ENCODE measurements at regions not wholly inside any gene's neighbourhood (a gene's known extent, or its start where the extent isn't known, plus 50 kb on each side); places are given as distances from the start of the nearest gene placed in this dataset.

DNA sequence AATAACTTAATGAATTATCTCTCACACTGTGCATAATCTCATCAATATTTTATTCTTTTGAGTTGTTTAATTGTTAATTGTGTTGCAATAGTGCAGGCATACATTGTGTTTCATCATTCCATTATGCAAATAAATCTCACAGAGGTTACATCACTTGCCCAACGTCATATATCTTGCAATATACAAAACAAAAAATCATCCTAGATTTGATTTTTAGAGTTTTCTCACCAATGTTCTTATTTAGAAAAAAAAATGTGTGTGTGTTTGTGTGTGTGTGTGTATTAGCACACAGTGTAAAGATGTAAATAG, 662.5 kb upstream of the GBE1 start:
- Histone ChIP-seq H3F3A (ENCODE audit: low read length, unreplicated experiment) (no peaks in the 10 kb centered on the region), H3K27ac (ENCODE audit: low read length) (no peak overlapping the region), H2AFZ (ENCODE audit: low read length) (no peak overlapping the region), H3K4me2 (ENCODE audit: low read length) (no peak overlapping the region), H3K9me2 (replicated peaks; ENCODE audit: low read length) (no peaks in the 10 kb centered on the region), H3K36me3 (ENCODE audit: low read depth, low read length) (no peaks in the 10 kb centered on the region), H3K4me3 (ENCODE audit: low read length) (no peak overlapping the region), H3K4me1 (ENCODE audit: insufficient read depth, low read length) (no peaks in the 10 kb centered on the region), H3K9me3 (ENCODE audit: low read length) (no peaks in the 10 kb centered on the region), H3K79me2 (ENCODE audit: low read length) (no peaks in the 10 kb centered on the region), H3K27me3 (ENCODE audit: low read length) (no peaks in the 10 kb centered on the region), H3K9ac (ENCODE audit: low read length) (no peak overlapping the region), H4K20me1 (ENCODE audit: low read length) (no peaks in the 10 kb centered on the region)
- intact Hi-C loops (cut with micrococcal nuclease) = no loop called here
- BruUV-seq (replicated peaks) = no TSS peak
- TF ChIP-seq, protein P1, sequence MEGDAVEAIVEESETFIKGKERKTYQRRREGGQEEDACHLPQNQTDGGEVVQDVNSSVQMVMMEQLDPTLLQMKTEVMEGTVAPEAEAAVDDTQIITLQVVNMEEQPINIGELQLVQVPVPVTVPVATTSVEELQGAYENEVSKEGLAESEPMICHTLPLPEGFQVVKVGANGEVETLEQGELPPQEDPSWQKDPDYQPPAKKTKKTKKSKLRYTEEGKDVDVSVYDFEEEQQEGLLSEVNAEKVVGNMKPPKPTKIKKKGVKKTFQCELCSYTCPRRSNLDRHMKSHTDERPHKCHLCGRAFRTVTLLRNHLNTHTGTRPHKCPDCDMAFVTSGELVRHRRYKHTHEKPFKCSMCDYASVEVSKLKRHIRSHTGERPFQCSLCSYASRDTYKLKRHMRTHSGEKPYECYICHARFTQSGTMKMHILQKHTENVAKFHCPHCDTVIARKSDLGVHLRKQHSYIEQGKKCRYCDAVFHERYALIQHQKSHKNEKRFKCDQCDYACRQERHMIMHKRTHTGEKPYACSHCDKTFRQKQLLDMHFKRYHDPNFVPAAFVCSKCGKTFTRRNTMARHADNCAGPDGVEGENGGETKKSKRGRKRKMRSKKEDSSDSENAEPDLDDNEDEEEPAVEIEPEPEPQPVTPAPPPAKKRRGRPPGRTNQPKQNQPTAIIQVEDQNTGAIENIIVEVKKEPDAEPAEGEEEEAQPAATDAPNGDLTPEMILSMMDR (conservative IDR thresholded peaks at IDR 0.05; ENCODE audit: low read depth, low read length) = no peak
- no peak for TF ChIP-seq EZH2 (IDR thresholded peaks at IDR 0.05; ENCODE audit: low read length, unreplicated experiment)
- no peak for TF ChIP-seq EZH2phosphoT487 (IDR thresholded peaks at IDR 0.05; ENCODE audit: borderline replicate concordance, low read length)
- POLR2A ChIA-PET (ENCODE audit: unreplicated experiment) = no interaction called here
- ATAC-seq (no peak), DNase-seq (no peak)
- CTCF ChIA-PET = no interaction called here

DNA sequence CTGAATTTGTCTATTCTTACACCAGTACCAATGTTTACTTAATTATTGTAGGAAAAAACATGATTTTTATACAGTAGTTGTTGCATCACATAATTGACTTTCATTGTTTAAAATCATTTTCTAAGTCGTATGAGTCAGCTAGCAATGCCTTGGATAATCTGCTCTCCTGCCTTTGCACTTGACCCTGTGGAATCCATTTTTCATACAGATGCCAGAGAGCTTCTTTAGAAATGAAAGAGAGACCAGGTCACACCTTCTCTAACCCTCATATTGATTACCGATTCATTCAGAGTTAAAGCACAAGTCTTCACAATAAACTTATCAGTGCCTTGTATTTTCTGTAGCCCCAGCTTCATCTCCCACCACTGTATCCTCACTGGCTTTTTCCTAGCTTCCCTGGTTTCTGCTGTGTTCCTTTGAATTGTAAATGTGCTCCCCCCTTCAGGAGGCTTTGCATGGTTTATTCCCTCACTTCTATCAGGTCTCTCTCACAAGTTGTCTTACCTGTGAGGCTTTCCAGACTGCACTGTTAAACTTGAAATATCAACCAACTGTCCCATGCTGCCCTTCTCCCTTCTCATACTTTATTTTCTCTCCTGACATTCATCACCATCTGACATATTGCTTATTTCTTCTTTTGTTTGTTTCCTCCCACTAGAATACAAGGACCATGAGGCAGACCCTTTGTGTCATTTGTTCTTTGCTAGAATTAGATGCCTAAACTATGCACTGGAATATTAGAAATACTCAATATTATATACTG, 662.0 kb upstream of the GBE1 start:
- Histone ChIP-seq H3K4me2 (ENCODE audit: low read length) (no peak overlapping the region), H4K20me1 (ENCODE audit: low read length) (no peaks in the 10 kb centered on the region), H2AFZ (ENCODE audit: low read length) (no peak overlapping the region), H3K9me3 (ENCODE audit: low read length) (no peaks in the 10 kb centered on the region), H3K9me2 (replicated peaks; ENCODE audit: low read length) (no peaks in the 10 kb centered on the region), H3F3A (ENCODE audit: low read length, unreplicated experiment) (no peaks in the 10 kb centered on the region), H3K4me3 (ENCODE audit: low read length) (no peak overlapping the region), H3K36me3 (ENCODE audit: low read depth, low read length) (no peaks in the 10 kb centered on the region), H3K79me2 (ENCODE audit: low read length) (no peaks in the 10 kb centered on the region), H3K4me1 (ENCODE audit: insufficient read depth, low read length) (no peaks in the 10 kb centered on the region), H3K27me3 (ENCODE audit: low read length) (no peaks in the 10 kb centered on the region), H3K27ac (ENCODE audit: low read length) (no peak overlapping the region), H3K9ac (ENCODE audit: low read length) (no peak overlapping the region)
- CTCF ChIA-PET = no interaction called here
- TF ChIP-seq EZH2 (IDR thresholded peaks at IDR 0.05; ENCODE audit: low read length, unreplicated experiment) = no peak
- TF ChIP-seq, protein P1 (conservative IDR thresholded peaks at IDR 0.05; ENCODE audit: low read depth, low read length) = no peak
- no peak for TF ChIP-seq EZH2phosphoT487 (IDR thresholded peaks at IDR 0.05; ENCODE audit: borderline replicate concordance, low read length)
- no peak for ATAC-seq
- intact Hi-C loops (cut with micrococcal nuclease) = no loop called here
- no peak for DNase-seq
- no TSS peak for BruUV-seq (replicated peaks)
- POLR2A ChIA-PET (ENCODE audit: unreplicated experiment) = no interaction called here

DNA sequence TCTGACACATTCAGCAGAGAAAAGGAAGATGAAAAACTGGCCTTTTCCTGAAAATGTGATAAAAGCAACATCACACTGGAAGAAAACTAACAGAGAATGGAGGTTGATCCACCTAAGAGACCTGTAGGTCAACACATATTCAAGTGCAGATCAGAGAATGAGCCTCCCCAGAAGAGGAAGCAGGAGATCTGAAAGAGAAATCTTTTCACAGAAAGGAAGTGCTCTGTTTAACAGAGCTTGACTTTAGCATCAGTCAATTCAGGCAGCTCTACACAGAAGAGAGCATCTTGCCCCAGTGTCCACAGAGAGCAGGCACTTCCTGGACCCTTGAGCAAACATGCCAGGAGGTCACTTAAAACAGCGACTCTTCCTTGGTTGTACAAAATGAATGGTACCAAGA, 655.4 kb upstream of the GBE1 start:
- Histone ChIP-seq H3K4me1 (ENCODE audit: insufficient read depth, low read length) (no peaks in the 10 kb centered on the region), H4K20me1 (ENCODE audit: low read length) (no peaks in the 10 kb centered on the region), H3K4me3 (ENCODE audit: low read length) (no peak overlapping the region)

More for the DNA sequence above, 655.4 kb upstream of the GBE1 start:
- Histone ChIP-seq H3K4me2 (ENCODE audit: low read length) (no peak overlapping the region), H3K79me2 (ENCODE audit: low read length) (no peaks in the 10 kb centered on the region), H3K9me2 (replicated peaks; ENCODE audit: low read length) (no peaks in the 10 kb centered on the region), H3K9me3 (ENCODE audit: low read length) (no peaks in the 10 kb centered on the region), H3K36me3 (ENCODE audit: low read depth, low read length) (no peaks in the 10 kb centered on the region), H3K27ac (ENCODE audit: low read length) (no peak overlapping the region), H3K9ac (ENCODE audit: low read length) (no peak overlapping the region), H2AFZ (ENCODE audit: low read length) (no peak overlapping the region), H3K27me3 (ENCODE audit: low read length) (no peaks in the 10 kb centered on the region), H3F3A (ENCODE audit: low read length, unreplicated experiment) (no peaks in the 10 kb centered on the region)
- ATAC-seq = no peak
- BruUV-seq (replicated peaks) = no TSS peak
- CTCF ChIA-PET = no interaction called here
- intact Hi-C loops (cut with micrococcal nuclease) = no loop called here
- no peak for TF ChIP-seq EZH2phosphoT487 (IDR thresholded peaks at IDR 0.05; ENCODE audit: borderline replicate concordance, low read length)
- TF ChIP-seq EZH2 (IDR thresholded peaks at IDR 0.05; ENCODE audit: low read length, unreplicated experiment) = no peak
- TF ChIP-seq, protein P1 (conservative IDR thresholded peaks at IDR 0.05; ENCODE audit: low read depth, low read length) = no peak
- DNase-seq = no peak
- POLR2A ChIA-PET (ENCODE audit: unreplicated experiment) = no interaction called here

All from PC-3 (cell line).